ENCODE measurements at regions not wholly inside any gene's neighbourhood (a gene's known extent, or its start where the extent isn't known, plus 50 kb on each side); places are given as distances from the start of the nearest gene placed in this dataset.
A peak's percentile ranks its signal among the peaks of the same experiment; 100 is the strongest.

DNA sequence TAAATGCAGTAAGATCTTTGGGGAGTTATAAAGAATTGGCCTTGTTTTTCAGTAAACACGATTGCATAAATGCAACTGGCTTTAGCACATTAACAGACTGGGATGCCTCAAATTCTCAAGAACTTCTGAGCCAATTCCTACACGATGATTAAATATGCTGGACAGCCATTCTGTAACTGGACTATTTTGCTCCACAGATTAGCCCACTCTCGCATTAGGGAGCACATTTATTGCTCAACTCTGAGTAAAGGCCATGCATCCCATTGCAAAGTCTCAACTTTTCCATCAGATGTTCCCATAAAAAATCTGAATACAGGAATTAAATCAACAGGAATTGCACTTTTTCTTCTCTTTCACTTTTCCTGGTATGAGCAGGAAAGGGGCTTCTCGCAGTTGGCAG is 66.7 kb upstream of the PRICKLE2 start:
- Mint-ChIP-seq H3K27ac (ENCODE audit: unreplicated experiment) (no peak overlapping the region), H3K4me1 (ENCODE audit: low read depth, unreplicated experiment) (peaks cover 9% of the 10 kb centered on the region), H3K9me3 (ENCODE audit: low read depth, unreplicated experiment) (no peaks in the 10 kb centered on the region), H3K27me3 (ENCODE audit: unreplicated experiment) (no peaks in the 10 kb centered on the region), H3K4me3 (ENCODE audit: low read depth, unreplicated experiment) (no peak overlapping the region), H3K36me3 (ENCODE audit: insufficient read depth, unreplicated experiment) (no peaks in the 10 kb centered on the region)
- CTCF ChIA-PET = no interaction called here
- TF ChIP-seq, protein P1, sequence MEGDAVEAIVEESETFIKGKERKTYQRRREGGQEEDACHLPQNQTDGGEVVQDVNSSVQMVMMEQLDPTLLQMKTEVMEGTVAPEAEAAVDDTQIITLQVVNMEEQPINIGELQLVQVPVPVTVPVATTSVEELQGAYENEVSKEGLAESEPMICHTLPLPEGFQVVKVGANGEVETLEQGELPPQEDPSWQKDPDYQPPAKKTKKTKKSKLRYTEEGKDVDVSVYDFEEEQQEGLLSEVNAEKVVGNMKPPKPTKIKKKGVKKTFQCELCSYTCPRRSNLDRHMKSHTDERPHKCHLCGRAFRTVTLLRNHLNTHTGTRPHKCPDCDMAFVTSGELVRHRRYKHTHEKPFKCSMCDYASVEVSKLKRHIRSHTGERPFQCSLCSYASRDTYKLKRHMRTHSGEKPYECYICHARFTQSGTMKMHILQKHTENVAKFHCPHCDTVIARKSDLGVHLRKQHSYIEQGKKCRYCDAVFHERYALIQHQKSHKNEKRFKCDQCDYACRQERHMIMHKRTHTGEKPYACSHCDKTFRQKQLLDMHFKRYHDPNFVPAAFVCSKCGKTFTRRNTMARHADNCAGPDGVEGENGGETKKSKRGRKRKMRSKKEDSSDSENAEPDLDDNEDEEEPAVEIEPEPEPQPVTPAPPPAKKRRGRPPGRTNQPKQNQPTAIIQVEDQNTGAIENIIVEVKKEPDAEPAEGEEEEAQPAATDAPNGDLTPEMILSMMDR (IDR thresholded peaks at IDR 0.05; ENCODE audit: unreplicated experiment) = no peak
- BruUV-seq (replicated peaks) = no TSS peak
- DNase-seq = no peak
- intact Hi-C loops (cut with micrococcal nuclease; ENCODE audit: unreplicated experiment) = no loop called here

DNA sequence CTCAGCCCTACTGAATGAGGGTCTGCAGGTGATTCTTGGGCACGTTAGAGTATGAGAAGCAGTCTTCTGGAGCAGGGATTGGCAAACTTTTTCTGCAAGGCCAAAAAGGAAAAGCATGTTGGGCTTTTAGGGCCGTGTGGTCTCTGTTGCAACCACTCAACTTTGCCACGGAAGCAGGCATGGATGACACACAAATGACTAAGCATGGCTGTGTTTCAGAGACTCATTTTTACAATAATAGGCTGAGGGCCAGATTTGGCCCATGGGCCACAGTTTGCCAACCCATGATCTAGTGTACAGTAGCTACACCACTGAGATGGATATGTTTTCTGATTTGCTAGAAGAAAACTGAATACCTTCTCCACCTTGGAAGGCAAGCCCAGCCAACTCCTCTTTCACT is 66.1 kb upstream of the PRICKLE2 start:
- H3K4me1 Mint-ChIP-seq (ENCODE audit: low read depth, unreplicated experiment) = peaks cover 9% of the 10 kb centered on the region
- DNase-seq = peak; percentile 45
- no peak overlapping the region for H3K4me3 Mint-ChIP-seq (ENCODE audit: low read depth, unreplicated experiment)
- CTCF ChIA-PET = interaction anchor here (0.6 kb wide), 1 partner anchor 199 kb away, joined by 3 read pairs; no protein-coding TSS in a partner anchor
- no peaks in the 10 kb centered on the region for H3K27me3 Mint-ChIP-seq (ENCODE audit: unreplicated experiment)
- H3K27ac Mint-ChIP-seq (ENCODE audit: unreplicated experiment) = no peak overlapping the region
- TF ChIP-seq, protein P1 (IDR thresholded peaks at IDR 0.05; ENCODE audit: unreplicated experiment) = no peak
- H3K36me3 Mint-ChIP-seq (ENCODE audit: insufficient read depth, unreplicated experiment) = no peaks in the 10 kb centered on the region
- H3K9me3 Mint-ChIP-seq (ENCODE audit: low read depth, unreplicated experiment) = no peaks in the 10 kb centered on the region
- no TSS peak for BruUV-seq (replicated peaks)
- intact Hi-C loops (cut with micrococcal nuclease; ENCODE audit: unreplicated experiment) = no loop called here

DNA sequence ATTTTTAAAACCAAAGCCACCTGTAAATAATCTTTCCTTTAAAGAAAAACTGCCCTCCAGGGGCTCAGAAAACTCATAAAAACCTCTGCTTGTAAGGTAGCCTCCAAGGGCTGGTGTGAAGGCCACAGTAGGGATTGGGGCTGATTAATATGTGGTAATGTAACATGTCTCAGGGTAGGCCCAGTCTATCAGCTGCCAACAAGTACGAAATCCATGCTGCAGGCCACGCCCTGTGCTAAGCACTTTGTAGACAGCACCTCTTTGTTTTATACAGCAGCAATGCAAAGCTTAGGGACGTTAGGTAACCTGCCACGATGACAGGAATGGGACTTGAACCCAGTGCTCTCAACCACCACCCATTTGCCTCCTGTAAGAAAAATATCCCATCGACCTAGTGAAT is 65.6 kb upstream of the PRICKLE2 start:
- H3K4me1 Mint-ChIP-seq (ENCODE audit: low read depth, unreplicated experiment) = peaks cover 9% of the 10 kb centered on the region
- BruUV-seq (replicated peaks) = no TSS peak
- no peaks in the 10 kb centered on the region for H3K9me3 Mint-ChIP-seq (ENCODE audit: low read depth, unreplicated experiment)
- intact Hi-C loops (cut with micrococcal nuclease; ENCODE audit: unreplicated experiment) = no loop called here
- TF ChIP-seq, protein P1 (IDR thresholded peaks at IDR 0.05; ENCODE audit: unreplicated experiment) = no peak
- no peaks in the 10 kb centered on the region for H3K27me3 Mint-ChIP-seq (ENCODE audit: unreplicated experiment)
- no peak overlapping the region for H3K4me3 Mint-ChIP-seq (ENCODE audit: low read depth, unreplicated experiment)
- CTCF ChIA-PET = interaction anchor here (0.6 kb wide), 1 partner anchor 199 kb away, joined by 3 read pairs; no protein-coding TSS in a partner anchor
- DNase-seq = peak; percentile 54
- no peak overlapping the region for H3K27ac Mint-ChIP-seq (ENCODE audit: unreplicated experiment)
- no peaks in the 10 kb centered on the region for H3K36me3 Mint-ChIP-seq (ENCODE audit: insufficient read depth, unreplicated experiment)

DNA sequence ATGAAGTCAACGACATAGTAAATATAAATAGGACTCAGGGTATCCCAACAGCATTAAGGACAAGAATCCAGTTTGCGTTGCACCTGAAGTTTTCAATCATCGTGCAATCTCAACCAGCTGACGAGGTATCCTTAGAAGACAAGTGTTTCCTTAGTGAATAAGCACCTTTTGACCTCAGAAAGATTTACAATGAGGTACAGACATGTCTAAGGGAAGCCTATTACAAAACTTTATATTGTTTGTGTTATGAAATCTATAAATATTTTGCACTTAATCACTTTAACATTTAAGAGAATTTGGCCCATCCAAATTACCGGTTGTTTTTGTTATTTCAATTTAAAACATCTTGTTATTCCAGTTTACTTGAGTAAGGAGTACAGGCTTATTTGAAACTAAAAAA is 64.9 kb upstream of the PRICKLE2 start:
- BruUV-seq (replicated peaks) = no TSS peak
- no peaks in the 10 kb centered on the region for H3K36me3 Mint-ChIP-seq (ENCODE audit: insufficient read depth, unreplicated experiment)
- DNase-seq = no peak
- no peak overlapping the region for H3K27ac Mint-ChIP-seq (ENCODE audit: unreplicated experiment)
- H3K4me3 Mint-ChIP-seq (ENCODE audit: low read depth, unreplicated experiment) = no peak overlapping the region
- CTCF ChIA-PET = interaction anchor here (0.5 to 0.7 kb wide), 2 partner anchors 15 to 201 kb away, joined by 3 to 5 read pairs; no protein-coding TSS in a partner anchor
- intact Hi-C loops (cut with micrococcal nuclease; ENCODE audit: unreplicated experiment) = no loop called here
- TF ChIP-seq, protein P1 (IDR thresholded peaks at IDR 0.05; ENCODE audit: unreplicated experiment) = no peak
- H3K4me1 Mint-ChIP-seq (ENCODE audit: low read depth, unreplicated experiment) = peaks cover 9% of the 10 kb centered on the region
- H3K9me3 Mint-ChIP-seq (ENCODE audit: low read depth, unreplicated experiment) = no peaks in the 10 kb centered on the region
- H3K27me3 Mint-ChIP-seq (ENCODE audit: unreplicated experiment) = no peaks in the 10 kb centered on the region
